ENCODE measurements at regions not wholly inside any gene's neighbourhood (a gene's known extent, or its start where the extent isn't known, plus 50 kb on each side); places are given as distances from the start of the nearest gene placed in this dataset.
A peak's percentile ranks its signal among the peaks of the same experiment; 100 is the strongest.

- H3K27ac Mint-ChIP-seq (ENCODE audit: low read depth) = no peak overlapping the region
- DNase-seq (ENCODE audit: low spot score in 2 of 2) = no peak
- no peak overlapping the region for H3K4me3 Mint-ChIP-seq
- H3K9me3 Mint-ChIP-seq = no peaks in the 10 kb centered on the region
- H3K4me1 Mint-ChIP-seq = peaks cover 17% of the 10 kb centered on the region
- no peaks in the 10 kb centered on the region for H3K36me3 Mint-ChIP-seq (ENCODE audit: insufficient read depth)
- ATAC-seq (replicated peaks; ENCODE audit: extremely low read depth, poor library complexity, severe bottlenecking) = no peak
- H3K27me3 Mint-ChIP-seq = no peaks in the 10 kb centered on the region
These were observed 350.6 kb downstream of the ETS1 start for GRCh38 chr11:128236506-128237498.

GRCh38 chr11:128235958-128236357, 351.4 kb downstream of the ETS1 start:
- Mint-ChIP-seq H3K4me3 (no peak overlapping the region), H3K4me1 (peaks cover 17% of the 10 kb centered on the region), H3K9me3 (no peaks in the 10 kb centered on the region), H3K27ac (ENCODE audit: low read depth) (no peak overlapping the region), H3K27me3 (no peaks in the 10 kb centered on the region), H3K36me3 (ENCODE audit: insufficient read depth) (no peaks in the 10 kb centered on the region)
- DNase-seq (ENCODE audit: low spot score in 2 of 2) = no peak
- ATAC-seq (replicated peaks; ENCODE audit: extremely low read depth, poor library complexity, severe bottlenecking) = no peak

GRCh38 chr11:128235426-128235825, 351.9 kb downstream of the ETS1 start:
- DNase-seq (ENCODE audit: low spot score in 2 of 2) (no peak), ATAC-seq (replicated peaks; ENCODE audit: extremely low read depth, poor library complexity, severe bottlenecking) (no peak)
- no peaks in the 10 kb centered on the region for H3K9me3 Mint-ChIP-seq
- H3K27ac Mint-ChIP-seq (ENCODE audit: low read depth) = no peak overlapping the region
- no peak overlapping the region for H3K4me3 Mint-ChIP-seq
- no peaks in the 10 kb centered on the region for H3K27me3 Mint-ChIP-seq
- H3K36me3 Mint-ChIP-seq (ENCODE audit: insufficient read depth) = no peaks in the 10 kb centered on the region
- peaks cover 17% of the 10 kb centered on the region for H3K4me1 Mint-ChIP-seq

DNA sequence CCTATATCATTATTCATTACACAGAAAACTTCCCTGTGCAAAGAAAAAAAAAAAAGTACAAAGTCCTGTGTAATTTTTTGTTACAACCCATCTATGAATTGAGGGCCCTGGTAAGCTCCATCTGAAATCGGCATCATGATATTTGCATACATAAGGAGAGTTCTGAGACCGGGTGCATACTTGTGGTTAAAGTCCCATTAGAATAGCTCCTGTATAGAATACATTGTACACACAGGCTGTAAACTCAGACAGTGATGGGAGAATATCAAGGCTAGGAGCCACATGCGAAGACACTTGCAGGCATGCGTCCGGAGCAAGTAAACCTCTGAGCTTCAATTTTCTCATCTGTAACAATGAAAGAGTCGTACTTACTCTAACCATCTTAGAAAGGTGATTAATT, 353.2 kb downstream of the ETS1 start:
- H3K4me3 Mint-ChIP-seq = no peak overlapping the region
- DNase-seq (ENCODE audit: low spot score in 2 of 2) (no peak), ATAC-seq (replicated peaks; ENCODE audit: extremely low read depth, poor library complexity, severe bottlenecking) (no peak)
- no peak overlapping the region for H3K27ac Mint-ChIP-seq (ENCODE audit: low read depth)
- no peaks in the 10 kb centered on the region for H3K27me3 Mint-ChIP-seq
- H3K4me1 Mint-ChIP-seq = peaks cover 15% of the 10 kb centered on the region
- no peaks in the 10 kb centered on the region for H3K36me3 Mint-ChIP-seq (ENCODE audit: insufficient read depth)
- H3K9me3 Mint-ChIP-seq = no peaks in the 10 kb centered on the region

- ATAC-seq (replicated peaks; ENCODE audit: extremely low read depth, poor library complexity, severe bottlenecking) (no peak), DNase-seq (ENCODE audit: low spot score in 2 of 2) (no peak)
- Mint-ChIP-seq H3K27ac (ENCODE audit: low read depth) (no peak overlapping the region), H3K9me3 (no peaks in the 10 kb centered on the region), H3K4me3 (no peak overlapping the region), H3K36me3 (ENCODE audit: insufficient read depth) (no peaks in the 10 kb centered on the region), H3K27me3 (no peaks in the 10 kb centered on the region), H3K4me1 (no peaks in the 10 kb centered on the region)
These were observed 354.8 kb downstream of the ETS1 start for GRCh38 chr11:128232588-128232987.

GRCh38 chr11:128231845-128232410, 355.4 kb downstream of the ETS1 start:
- no peak overlapping the region for H3K27ac Mint-ChIP-seq (ENCODE audit: low read depth)
- no peaks in the 10 kb centered on the region for H3K9me3 Mint-ChIP-seq
- no peaks in the 10 kb centered on the region for H3K27me3 Mint-ChIP-seq
- no peak for ATAC-seq (replicated peaks; ENCODE audit: extremely low read depth, poor library complexity, severe bottlenecking)
- no peaks in the 10 kb centered on the region for H3K36me3 Mint-ChIP-seq (ENCODE audit: insufficient read depth)
- no peaks in the 10 kb centered on the region for H3K4me1 Mint-ChIP-seq
- no peak overlapping the region for H3K4me3 Mint-ChIP-seq
- DNase-seq (ENCODE audit: low spot score in 2 of 2) = no peak

GRCh38 chr11:128227466-128227865, 359.9 kb downstream of the ETS1 start:
- Mint-ChIP-seq H3K36me3 (ENCODE audit: insufficient read depth) (no peaks in the 10 kb centered on the region), H3K9me3 (no peaks in the 10 kb centered on the region), H3K27me3 (no peaks in the 10 kb centered on the region), H3K27ac (ENCODE audit: low read depth) (peak overlapping the region; percentile 2), H3K4me3 (no peak overlapping the region), H3K4me1 (no peaks in the 10 kb centered on the region)
- no peak for DNase-seq (ENCODE audit: low spot score in 2 of 2)
- no peak for ATAC-seq (replicated peaks; ENCODE audit: extremely low read depth, poor library complexity, severe bottlenecking)

DNA sequence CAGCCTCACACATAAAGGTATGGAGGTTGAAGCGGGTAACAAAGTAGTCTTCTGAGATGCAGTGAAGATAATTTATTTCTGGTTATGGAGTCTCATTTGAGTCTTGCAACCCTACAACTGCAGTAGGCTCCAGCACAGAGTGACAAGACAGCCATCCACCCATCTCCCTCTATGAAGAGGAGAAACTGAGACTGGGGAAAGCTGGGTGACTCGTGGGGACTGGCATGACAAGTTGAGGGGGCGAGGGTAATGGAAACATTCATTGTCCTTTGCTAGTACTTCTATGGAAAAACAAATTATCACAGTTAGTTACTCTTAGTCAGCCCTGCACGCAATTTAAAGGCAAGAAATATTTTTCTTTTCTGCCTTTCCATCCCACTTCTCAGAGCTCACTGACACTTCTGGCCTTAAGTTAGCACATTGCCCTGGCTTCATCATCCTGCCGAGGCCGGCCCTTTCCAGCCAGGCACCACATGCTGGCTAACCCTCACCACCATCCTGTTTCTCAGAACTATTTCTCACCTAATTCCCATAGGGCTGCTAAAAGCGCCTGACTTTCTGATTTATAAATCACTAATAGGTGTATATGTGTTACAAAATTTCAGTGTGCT, 361.1 kb downstream of the ETS1 start:
- Mint-ChIP-seq H3K27ac (ENCODE audit: low read depth) (no peak overlapping the region), H3K27me3 (no peaks in the 10 kb centered on the region), H3K36me3 (ENCODE audit: insufficient read depth) (no peaks in the 10 kb centered on the region), H3K4me1 (no peaks in the 10 kb centered on the region), H3K4me3 (no peak overlapping the region), H3K9me3 (no peaks in the 10 kb centered on the region)
- no peak for ATAC-seq (replicated peaks; ENCODE audit: extremely low read depth, poor library complexity, severe bottlenecking)
- DNase-seq (ENCODE audit: low spot score in 2 of 2) = no peak

- H3K27ac Mint-ChIP-seq (ENCODE audit: low read depth) = no peak overlapping the region
- H3K27me3 Mint-ChIP-seq = no peaks in the 10 kb centered on the region
- no peaks in the 10 kb centered on the region for H3K36me3 Mint-ChIP-seq (ENCODE audit: insufficient read depth)
- DNase-seq (ENCODE audit: low spot score in 2 of 2) (no peak), ATAC-seq (replicated peaks; ENCODE audit: extremely low read depth, poor library complexity, severe bottlenecking) (no peak)
- H3K9me3 Mint-ChIP-seq = no peaks in the 10 kb centered on the region
- H3K4me1 Mint-ChIP-seq = no peaks in the 10 kb centered on the region
- H3K4me3 Mint-ChIP-seq = no peak overlapping the region
These were observed 365.0 kb downstream of the ETS1 start for GRCh38 chr11:128222245-128222884.

GRCh38 chr11:128219731-128220120, 367.6 kb downstream of the ETS1 start:
- H3K9me3 Mint-ChIP-seq = no peaks in the 10 kb centered on the region
- ATAC-seq (replicated peaks; ENCODE audit: extremely low read depth, poor library complexity, severe bottlenecking) (no peak), DNase-seq (ENCODE audit: low spot score in 2 of 2) (no peak)
- H3K27ac Mint-ChIP-seq (ENCODE audit: low read depth) = no peak overlapping the region
- H3K27me3 Mint-ChIP-seq = no peaks in the 10 kb centered on the region
- H3K36me3 Mint-ChIP-seq (ENCODE audit: insufficient read depth) = no peaks in the 10 kb centered on the region
- H3K4me3 Mint-ChIP-seq = no peak overlapping the region
- H3K4me1 Mint-ChIP-seq = no peaks in the 10 kb centered on the region

GRCh38 chr11:128216198-128216597, 371.2 kb downstream of the ETS1 start:
- Mint-ChIP-seq H3K27ac (ENCODE audit: low read depth) (no peak overlapping the region), H3K27me3 (no peaks in the 10 kb centered on the region), H3K4me3 (no peak overlapping the region), H3K36me3 (ENCODE audit: insufficient read depth) (no peaks in the 10 kb centered on the region), H3K4me1 (no peaks in the 10 kb centered on the region), H3K9me3 (no peaks in the 10 kb centered on the region)
- no peak for DNase-seq (ENCODE audit: low spot score in 2 of 2)
- ATAC-seq (replicated peaks; ENCODE audit: extremely low read depth, poor library complexity, severe bottlenecking) = no peak

DNA sequence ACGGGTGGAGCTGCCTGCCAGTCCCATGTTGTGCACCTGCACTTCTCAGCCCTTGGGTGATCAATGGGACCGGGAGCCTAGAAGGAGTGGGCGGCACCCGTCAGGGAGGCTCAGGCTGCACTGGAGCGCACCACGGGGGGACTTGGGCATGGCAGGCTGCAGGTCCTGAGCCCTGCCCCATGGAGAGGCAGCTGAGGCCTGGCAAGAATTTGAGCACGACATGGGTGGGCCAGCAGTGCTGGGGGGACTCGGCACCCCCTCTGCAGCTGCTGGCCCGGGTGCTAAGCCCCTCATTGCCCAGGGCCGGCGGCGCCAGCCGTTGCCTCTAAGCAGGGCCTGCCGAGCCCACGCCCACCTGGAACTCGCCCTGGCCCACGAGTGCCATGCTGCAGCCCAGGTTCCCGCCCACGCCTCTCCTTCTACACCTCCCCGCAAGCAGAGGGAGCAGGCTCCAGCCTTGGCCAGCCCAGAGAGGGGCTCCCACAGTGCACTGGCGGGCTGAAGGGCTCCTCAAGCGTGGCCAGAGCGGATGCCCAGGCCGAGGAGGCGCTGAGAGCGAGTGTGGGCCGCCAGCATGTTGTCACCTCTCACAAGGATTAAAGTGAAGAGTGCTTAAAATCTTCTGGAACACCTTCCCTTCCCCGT, 372.0 kb downstream of the ETS1 start:
- no peaks in the 10 kb centered on the region for H3K9me3 Mint-ChIP-seq
- H3K27me3 Mint-ChIP-seq = no peaks in the 10 kb centered on the region
- DNase-seq (ENCODE audit: low spot score in 2 of 2) (no peak), ATAC-seq (replicated peaks; ENCODE audit: extremely low read depth, poor library complexity, severe bottlenecking) (no peak)
- H3K4me1 Mint-ChIP-seq = no peaks in the 10 kb centered on the region
- no peak overlapping the region for H3K27ac Mint-ChIP-seq (ENCODE audit: low read depth)
- no peaks in the 10 kb centered on the region for H3K36me3 Mint-ChIP-seq (ENCODE audit: insufficient read depth)
- H3K4me3 Mint-ChIP-seq = no peak overlapping the region
